Endothelial cell of umbilical vein (primary cell): ENCODE measurements at regions not wholly inside any gene's neighbourhood (a gene's known extent, or its start where the extent isn't known, plus 50 kb on each side); places are given as distances from the start of the nearest gene placed in this dataset.
"Not testable (repeated sequence)": the region's sequence is repeated elsewhere in the genome, so short reads cannot be mapped to it uniquely, and the experiment has no call there.

Source experiments
- CTCF ChIP-seq, 2 donors: IDR thresholded peaks; 1 replicate in 1 of 2; 2 replicates in 1 of 2; pipeline ENCODE4 v1.5.1; 2011; ENCODE audit warnings: low read length in 2 of 2, mild to moderate bottlenecking in 2 of 2, moderate library complexity in 2 of 2, control low read depth in 1 of 2, inconsistent platforms in 1 of 2, low read depth in 1 of 2; ENCODE audit not compliant: insufficient read depth in 1 of 2; ENCODE audit errors: extremely low read depth in 1 of 2
- EZH2 ChIP-seq: IDR thresholded peaks from 2 replicates; pipeline ENCODE4 v1.6.1; 2012; ENCODE audit warnings: borderline replicate concordance, low read depth, mild to moderate bottlenecking, moderate library complexity, low read length, inconsistent platforms; ENCODE audit not compliant: severe bottlenecking
- FOS ChIP-seq: IDR thresholded peaks from 2 replicates; pipeline ENCODE4 v1.6.1; 2011; ENCODE audit warnings: mild to moderate bottlenecking, low read length, moderate library complexity, borderline replicate concordance; ENCODE audit not compliant: insufficient read depth
- GATA2 ChIP-seq: IDR thresholded peaks from 2 replicates; pipeline ENCODE4 v1.7.0; 2011; ENCODE audit warnings: low read depth, mild to moderate bottlenecking, moderate library complexity, mixed read lengths, low read length; ENCODE audit not compliant: insufficient read length, insufficient read depth
- JUN ChIP-seq: IDR thresholded peaks from 2 replicates; pipeline ENCODE4 v1.6.1; 2011; ENCODE audit warnings: borderline replicate concordance, low read depth; ENCODE audit not compliant: insufficient read length, insufficient read depth
- MAX ChIP-seq: IDR thresholded peaks from 2 replicates; pipeline ENCODE4 v1.6.1; 2011; ENCODE audit not compliant: insufficient read depth, insufficient read length
- MYC ChIP-seq: IDR thresholded peaks from one replicate; pipeline ENCODE4 v1.6.1; 2011; ENCODE audit warnings: mild to moderate bottlenecking, low read depth, low read length
- POLR2A ChIP-seq: IDR thresholded peaks from 2 replicates; pipeline ENCODE4 v1.6.1; 2012; ENCODE audit warnings: low read depth, mild to moderate bottlenecking, control low read depth, low read length
- POLR2AphosphoS5 ChIP-seq: IDR thresholded peaks from 2 replicates; pipeline ENCODE4 v1.6.1; 2012; ENCODE audit warnings: low read depth, mild to moderate bottlenecking, control low read depth, low read length, moderate library complexity; ENCODE audit not compliant: insufficient read depth

- TF ChIP-seq POLR2A; MAX; CTCF (IDR thresholded peaks at IDR 0.05; ENCODE audit: extremely low read depth in 1 of 2, insufficient read depth in 1 of 2, low read depth in 1 of 2, low read length in 2 of 2); GATA2; POLR2AphosphoS5; EZH2; JUN; FOS; MYC: not testable (repeated sequence)
Observed at GRCh38 chr17:30722114-30722780, 102.2 kb downstream of the CRLF3 start.
